GM19395 (cell line): ENCODE measurements at regions not wholly inside any gene's neighbourhood (a gene's known extent, or its start where the extent isn't known, plus 50 kb on each side); places are given as distances from the start of the nearest gene placed in this dataset.

Source experiments
- ATAC-seq: cut with Tn5 transposase; IDR thresholded peaks from one replicate; pipeline ENCODE4 v1.9.1; 2021; ENCODE audit warnings: mild to moderate bottlenecking, moderate library complexity; ENCODE audit not compliant: unreplicated experiment

DNA sequence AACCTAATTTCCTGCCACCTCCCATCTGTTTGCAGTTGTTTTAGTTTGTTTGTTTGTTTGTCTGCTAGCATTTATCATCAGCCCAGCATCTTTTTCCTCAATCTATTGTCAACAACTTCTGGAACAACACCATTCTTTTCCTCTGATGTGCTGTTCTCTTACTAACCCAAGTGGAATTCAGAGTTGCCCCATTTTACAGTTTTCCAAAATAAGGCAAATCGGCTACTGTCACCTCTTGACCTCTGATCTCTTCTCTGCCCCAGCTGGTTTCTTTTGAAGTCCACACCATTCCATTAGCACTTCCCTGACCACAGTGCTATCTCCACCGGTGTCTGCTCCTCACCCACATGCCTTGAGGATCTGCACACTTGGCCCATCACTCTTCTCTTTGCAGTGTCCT, 102.4 kb downstream of the EFNB2 start:
- no peak for ATAC-seq

DNA sequence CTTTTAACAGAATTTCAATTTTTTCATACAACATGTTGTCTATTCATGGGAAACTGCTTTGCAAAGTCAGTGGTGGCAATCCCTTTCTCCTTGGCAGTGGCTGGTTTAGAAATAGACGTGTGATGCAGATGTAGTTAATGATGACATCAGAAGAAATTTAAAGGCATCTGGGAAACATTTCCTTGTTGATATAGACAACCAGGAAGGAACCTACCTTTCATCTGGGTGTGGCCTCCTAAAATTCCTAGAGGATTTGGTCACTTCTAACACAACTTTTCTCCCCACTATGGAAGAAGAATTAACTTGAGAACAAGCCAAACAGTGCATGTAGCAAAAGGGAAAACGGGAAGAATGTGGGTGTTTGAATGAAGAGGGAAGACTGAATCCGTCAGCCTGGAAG, 102.8 kb downstream of the EFNB2 start:
- no peak for ATAC-seq

DNA sequence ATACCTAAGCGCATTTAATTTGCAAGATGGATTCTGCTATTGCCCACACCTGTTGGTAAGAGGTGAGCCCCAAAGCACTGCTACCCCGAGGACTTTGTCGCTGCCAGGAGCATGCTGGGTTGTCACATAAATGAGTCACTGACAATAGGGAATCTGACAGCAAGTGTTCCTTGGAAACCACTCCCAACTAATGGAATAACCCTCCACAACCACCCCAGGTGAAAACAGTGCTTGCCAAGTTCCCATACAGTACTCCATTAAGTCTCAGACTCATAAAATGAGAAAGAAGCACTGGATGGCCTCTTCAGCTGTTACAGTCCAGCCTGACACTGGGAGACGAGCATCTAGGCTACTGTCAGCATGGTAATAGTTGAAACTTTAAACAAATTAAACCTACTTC, 108.6 kb downstream of the EFNB2 start:
- ATAC-seq: no peak

DNA sequence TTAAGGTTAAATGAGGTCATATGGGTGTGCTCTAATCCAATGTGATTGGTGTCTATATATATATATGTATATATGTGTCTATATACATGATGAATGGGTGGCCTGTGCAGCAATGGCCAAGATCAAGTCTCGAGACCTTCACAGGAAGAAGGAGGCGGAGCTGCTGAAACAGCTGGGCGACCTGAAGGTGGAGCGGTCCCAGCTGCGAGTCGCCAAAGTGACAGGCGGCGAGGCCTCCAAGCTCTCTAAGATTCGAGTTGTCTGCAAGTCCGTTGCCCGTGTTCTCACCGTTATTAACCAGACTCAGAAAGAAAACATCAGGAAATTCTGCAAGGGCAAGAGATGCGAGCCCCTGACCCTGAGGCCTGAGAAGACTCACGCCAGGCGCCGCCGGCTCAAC, 109.8 kb downstream of the EFNB2 start:
- no peak for ATAC-seq

DNA sequence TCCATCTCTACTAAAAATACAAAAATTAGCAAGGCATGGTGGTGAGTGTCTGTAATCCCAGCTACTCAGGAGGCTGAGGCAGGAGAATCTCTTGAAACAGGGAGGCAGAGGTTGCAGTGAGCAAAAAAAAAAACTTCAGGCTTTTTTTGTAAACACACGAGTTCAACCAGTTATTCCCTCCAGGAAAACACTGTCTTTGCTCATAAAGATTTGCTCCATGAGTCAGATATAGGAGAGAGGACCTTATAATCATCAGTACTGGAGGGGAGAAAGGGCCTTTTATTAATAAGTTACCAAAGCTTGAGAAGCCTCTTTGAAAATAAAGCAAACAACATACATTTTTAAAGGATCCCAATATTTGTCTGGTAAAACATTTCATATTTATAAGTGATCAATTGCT, 110.7 kb downstream of the EFNB2 start:
- ATAC-seq: no peak

DNA sequence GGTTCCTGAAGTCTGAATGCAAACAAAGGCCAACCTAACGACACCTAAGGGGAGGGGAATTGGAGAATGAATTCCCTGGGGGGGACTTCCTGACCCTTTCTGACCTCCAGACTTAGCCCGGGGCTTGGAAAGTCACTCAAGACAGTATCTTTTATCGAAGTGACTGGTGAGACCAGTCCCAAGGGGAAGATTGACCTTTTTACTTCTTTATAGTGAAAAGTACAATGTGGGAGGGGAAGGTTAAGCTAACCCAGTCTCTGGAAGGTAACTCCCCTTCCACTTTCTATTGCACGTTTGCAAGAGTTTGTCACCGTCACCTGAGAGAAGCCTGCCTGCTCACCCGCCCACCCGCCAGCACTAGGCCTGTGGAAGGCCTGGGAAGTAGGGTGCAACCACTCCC, 111.9 kb downstream of the EFNB2 start:
- no peak for ATAC-seq

DNA sequence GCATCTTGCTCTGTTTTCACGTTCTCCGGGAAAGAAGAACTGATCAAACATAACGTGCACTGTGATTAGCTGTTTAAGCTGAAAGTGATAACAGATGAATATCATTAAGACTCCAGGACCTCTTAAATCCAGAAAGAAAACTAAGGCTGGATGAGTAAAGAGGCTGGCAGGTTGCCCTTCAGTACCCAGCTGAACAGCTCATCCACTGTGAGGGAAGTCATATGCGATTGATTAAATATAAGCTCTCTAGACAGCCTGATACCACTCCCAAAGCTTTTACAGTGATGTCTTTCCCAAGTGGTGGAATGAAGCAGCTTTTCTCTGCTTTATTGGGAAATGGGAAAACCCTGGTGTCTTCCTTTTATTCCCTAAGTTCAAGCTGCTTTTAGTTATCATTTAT, 116.9 kb downstream of the EFNB2 start:
- ATAC-seq: no peak

DNA sequence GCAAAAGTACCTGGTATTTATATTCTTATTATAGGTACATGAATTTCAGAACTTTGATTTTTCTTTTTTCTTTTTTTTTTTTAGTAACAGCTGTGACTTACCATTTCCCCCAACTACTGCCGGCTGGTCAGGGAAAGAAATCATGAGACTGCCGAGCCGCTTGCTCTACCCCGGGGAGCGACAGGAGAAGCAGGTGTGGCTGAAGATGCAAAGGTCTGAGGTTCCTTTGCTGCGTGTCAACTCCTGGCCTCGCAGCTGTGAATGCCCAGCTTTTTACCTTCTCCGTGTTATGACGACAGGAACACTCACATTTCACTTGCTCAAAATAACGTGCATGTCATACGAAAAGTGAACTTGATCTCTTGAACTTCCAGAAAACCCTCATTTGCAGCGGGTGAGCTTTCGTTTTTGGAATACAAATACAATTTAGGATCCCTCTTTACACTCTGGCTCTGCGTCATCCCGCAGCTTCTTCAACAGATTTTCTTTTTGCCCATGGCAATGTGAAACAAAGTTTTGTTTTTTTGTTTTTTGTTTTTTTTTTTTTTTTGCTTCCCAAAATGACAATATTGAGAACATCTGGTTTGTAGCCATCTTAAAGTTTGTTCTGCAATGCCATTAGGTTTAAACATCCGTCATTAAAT, 117.9 kb downstream of the EFNB2 start:
- no peak for ATAC-seq

DNA sequence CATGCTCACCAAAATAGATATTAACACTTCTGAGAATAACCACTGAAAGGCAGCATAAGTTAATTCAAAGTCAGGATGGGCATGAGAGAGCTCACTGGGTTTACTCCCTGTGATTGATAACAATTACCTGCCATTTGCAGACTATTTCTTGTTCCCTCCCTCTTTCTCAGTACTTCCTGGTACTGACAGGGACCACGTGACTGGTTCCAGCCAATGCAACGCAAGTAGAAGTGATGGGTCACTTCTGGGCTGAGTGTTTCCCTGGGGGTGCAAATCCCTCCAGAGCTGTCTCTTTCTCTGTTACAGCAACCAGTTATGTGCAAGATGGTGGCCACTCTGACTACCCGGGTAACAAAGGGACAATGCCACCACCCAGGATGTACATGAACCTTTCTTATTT, 118.8 kb downstream of the EFNB2 start:
- ATAC-seq: no peak

DNA sequence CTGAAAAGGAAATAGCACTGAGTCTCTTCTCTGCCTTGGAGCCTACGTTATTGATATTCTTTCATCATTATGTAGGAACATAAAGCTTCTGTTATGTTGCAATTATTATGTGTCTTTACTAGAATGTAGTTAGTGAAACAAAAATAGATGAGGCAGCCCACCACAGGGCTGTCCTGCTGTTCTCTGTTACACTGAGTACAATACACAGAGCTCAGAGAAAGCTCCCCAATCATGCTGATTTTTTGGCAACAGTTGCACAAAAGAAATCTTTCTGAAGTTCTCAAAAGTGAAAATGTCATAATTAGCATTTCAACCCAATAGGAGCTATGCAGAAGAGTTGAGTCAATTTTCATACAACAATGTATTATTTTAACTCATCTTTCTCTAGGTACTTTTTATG, 119.5 kb downstream of the EFNB2 start:
- no peak for ATAC-seq

DNA sequence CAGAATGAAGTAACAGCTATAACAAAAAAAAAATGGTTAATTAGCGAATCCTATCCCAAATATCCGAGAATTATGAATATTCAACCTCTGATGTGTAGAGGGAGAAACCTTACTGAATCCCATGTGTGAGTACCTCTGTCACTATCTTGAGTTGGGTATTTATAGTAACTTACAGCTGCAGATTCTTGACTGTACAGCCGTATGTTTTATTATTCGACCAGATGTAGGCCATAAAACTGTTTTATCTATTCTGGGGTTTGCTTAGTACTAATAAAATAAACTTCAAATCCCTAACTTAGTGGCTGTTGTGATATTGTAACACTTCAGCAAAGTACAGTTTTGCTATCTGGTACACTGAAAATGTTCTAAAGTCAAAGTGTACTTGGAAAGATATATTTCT, 120.0 kb downstream of the EFNB2 start:
- no peak for ATAC-seq

DNA sequence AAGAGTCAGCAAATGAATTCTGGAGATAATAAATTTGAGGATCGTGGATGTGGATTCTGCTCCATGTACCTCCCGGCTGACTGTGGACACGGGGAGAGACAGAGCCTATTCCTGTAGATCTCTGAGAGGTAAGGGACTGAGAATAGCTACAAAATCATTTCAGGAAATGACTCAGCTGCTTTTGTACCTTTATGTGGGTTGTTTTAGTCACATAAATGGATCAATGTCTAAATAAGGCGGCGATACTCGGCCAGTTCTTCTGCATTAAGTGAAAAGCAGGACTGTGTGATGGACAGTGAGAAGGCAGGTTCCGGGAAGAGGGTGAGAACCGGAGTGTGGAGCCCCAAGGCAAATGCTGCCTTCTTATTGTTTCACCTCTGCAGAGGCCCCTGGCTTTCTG, 128.1 kb downstream of the EFNB2 start:
- ATAC-seq: peak; percentile 55

DNA sequence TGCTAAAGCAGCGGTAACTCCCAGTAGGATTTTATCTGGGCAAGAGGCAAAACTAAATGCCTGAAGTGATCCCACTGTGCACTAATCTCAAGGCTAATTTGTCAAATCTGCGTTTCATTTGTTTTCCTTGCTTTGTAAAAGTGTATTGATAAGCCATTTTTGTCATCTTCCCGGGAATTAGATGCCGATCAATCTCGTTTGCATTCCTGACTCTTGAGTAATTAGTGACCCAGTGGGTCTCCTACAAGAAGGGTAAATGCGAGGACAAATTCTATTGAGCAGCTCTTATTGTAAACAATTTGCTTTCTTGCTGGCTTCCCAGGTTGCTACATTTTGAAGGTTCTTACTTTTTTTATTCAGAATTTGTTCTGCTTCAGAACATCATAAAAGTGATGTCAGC, 129.7 kb downstream of the EFNB2 start:
- ATAC-seq: no peak

DNA sequence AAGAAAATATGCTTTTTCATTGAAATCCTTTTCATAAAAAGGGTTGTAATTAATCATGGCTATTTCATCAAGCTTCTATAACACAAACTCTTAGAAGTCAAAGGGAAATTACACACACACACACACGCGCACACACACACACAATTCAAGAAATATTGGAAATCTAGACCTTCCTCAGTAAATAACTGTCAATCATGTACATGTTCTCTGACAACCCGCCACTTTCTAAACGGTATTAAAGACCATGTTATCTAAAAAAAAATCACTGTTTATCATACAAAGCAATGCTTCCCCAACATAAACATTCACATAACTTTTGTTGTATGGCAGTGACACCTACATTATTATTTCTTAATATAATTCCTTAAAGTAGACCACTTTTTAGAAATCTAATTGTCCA, 132.2 kb downstream of the EFNB2 start:
- ATAC-seq: no peak

DNA sequence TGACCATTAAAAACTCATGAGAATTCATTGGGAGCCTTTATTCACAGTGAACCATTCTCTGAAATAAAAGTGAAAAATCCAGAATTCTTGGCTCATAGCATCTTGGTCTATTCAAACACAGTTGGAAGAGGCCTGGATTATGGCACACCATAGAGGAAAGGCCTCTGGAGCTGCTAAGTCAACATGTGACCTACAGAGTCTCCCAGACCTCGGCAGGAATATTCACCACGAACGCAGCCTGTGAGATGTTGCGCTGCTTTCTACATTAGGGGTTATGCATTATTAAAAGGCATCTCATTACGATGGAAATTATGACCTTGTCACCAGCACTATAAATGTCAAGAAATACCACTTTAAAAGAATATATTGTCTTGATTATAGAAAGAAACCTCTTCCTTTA, 132.6 kb downstream of the EFNB2 start:
- ATAC-seq: no peak

DNA sequence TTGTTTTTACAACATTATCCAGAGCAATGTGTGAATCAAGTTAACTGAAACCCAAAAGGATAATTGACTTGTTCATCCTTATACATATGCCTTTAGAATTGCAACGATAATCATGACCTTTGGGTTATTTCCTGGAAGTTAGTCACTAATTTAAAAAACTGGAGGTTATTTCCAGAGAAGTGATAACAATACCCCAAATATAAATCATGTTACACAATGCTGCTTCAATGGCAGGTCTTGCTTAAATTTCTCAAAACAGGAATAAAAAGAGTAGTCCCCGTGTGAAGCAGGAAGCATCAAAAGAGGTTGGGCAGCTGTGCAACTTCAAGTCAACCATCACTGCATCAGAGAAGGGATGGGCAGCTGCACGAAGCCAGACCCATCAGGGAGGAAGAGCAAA, 134.4 kb downstream of the EFNB2 start:
- no peak for ATAC-seq

DNA sequence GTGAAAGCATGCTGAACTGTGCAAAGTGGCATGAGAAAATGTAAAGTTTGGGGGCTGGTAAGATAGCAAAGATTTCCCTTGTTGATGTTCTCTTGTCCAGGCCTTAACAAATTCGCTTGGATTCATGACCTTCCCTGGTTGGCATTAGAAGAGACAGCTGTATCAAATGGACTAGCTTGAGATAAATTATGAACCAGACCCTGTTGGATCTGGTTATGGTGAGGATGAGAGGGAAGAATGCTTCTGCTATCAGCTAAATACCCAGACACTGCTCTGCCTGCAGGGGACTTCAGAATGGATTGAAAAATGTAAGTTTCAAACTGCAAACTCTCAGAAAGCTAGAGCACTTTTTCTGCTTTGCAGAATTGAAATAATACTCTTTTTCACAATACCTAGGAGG, 135.2 kb downstream of the EFNB2 start:
- ATAC-seq: no peak

DNA sequence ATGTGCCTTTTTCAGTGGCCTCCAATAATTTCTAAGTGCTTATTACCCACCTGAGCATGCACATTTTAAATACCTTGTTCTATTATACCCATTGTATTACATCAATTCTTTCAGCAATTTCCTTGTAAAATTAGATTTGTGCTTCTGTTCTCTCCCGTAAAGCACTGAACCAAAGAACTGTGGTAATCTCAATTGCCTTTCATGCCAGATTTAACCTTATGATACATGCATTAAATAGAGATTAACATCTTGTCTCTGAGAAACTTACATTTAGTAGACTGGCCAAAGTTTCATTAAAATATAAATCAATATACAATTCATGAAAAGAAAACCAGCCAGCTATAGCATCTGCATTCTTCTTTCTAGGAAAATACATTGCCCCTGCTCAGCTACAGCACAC, 137.2 kb downstream of the EFNB2 start:
- no peak for ATAC-seq

DNA sequence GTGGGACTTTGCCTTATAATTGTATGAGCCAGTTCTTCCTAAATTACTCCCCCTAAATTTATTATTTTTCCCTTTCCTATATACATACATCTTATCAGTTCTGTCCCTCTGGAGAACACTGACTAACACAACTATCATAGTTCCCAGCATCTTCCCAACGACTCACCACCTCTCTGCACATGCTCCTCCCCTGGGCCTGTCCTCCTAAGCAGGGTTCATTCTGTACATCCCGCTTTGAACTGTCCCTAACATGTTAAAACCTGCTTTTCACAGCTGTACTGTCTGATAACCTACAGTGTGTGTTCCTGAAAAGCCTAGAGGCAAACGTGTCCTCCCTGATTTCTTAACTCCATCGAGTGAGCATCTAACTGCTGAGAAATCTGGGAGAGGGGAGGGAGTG, 141.7 kb downstream of the EFNB2 start:
- no peak for ATAC-seq

DNA sequence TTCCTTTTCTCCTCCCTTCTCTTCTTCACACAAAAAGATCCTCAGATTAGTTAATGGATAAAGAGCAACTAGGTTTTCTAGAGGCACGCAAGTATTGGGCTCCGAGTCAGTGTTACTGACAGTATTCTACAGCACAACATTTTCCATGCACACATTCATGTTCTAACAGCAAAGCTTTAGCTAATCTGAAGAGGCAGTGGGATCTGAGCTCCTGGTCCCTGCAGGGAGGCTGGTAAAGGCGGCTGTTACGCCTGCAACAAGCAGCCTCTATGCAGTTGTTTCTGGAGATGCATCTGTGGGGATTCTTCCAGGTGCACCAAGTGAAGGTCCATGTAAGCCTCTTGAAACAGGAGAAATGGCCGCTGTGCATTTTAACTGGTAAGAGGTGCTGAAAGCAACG, 143.8 kb downstream of the EFNB2 start:
- no peak for ATAC-seq

DNA sequence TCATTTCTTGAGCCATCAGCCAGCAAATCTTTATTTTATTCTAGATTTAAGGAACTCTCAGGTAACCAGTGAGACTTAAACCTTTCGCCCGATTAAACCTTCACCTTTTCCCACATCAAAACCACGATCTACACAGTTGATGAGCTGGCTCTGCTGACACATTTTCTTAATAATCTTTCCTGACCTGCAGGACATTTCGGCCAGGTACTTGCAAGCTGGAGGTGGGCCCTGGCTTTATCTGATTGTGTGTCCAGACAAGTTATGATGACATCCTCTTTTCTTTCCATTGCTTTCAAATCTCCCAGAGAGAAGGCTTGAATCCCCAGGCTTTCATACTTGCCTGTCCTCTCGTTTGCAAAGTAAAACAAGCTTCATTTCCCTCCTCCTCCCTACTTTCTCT, 144.2 kb downstream of the EFNB2 start:
- ATAC-seq: no peak

DNA sequence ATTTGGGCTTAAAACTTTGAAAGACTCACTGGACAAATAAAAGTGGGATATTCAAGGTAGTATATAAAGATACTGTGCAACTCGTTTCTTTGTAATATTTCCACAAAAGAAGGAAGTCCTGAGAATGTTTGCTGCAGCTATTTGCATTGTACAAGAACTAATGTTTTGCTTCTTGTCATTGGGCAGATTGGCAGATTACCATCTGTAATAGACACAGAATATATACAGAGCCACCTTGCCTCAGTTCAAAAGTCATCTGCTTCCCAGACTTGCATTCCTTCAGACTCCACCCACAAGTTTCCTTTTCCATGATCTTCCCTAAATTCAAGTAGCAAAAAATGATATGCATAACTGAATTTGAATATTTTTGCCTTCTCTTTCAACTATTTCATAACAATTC, 145.1 kb downstream of the EFNB2 start:
- no peak for ATAC-seq

DNA sequence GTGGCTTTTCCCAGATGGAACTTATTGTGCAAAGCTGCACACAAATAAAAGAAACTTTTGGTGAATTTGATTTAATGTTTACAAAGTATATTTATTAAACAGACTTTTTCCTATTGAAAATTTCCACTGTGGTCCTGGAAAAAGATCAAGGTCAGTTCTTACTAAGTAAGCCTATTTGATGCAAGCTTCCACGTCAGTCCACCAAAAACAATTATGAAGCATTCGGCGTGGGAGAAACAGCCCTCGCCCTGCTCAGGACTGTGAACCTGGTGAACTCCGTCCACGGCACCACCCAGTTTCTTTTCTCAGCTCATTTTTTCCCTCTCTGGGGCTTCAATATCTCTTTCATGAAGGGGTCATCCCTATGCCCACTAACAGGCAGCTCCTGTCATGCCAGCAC, 149.8 kb downstream of the EFNB2 start:
- no peak for ATAC-seq

DNA sequence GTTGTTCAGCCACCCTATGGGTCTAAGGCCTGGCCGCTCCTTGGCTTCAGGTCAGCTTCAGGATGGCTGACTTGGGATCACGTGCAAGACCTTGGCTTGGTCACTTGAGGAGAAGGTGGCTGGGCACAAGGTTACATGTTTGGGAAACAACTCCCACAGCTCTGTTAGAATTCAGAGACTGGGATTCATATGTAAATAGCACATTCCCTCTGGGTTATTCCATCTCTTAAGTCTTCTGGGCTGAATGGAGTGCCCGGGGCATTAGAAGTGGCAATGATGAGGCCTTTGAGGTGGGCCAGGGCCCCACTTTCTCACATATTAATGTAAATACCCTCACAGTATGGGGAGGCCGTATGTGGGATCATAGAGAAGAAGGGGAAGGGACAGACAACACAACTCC, 150.9 kb downstream of the EFNB2 start:
- no peak for ATAC-seq
